ENCODE measurements at regions not wholly inside any gene's neighbourhood (a gene's known extent, or its start where the extent isn't known, plus 50 kb on each side); places are given as distances from the start of the nearest gene placed in this dataset.

DNA sequence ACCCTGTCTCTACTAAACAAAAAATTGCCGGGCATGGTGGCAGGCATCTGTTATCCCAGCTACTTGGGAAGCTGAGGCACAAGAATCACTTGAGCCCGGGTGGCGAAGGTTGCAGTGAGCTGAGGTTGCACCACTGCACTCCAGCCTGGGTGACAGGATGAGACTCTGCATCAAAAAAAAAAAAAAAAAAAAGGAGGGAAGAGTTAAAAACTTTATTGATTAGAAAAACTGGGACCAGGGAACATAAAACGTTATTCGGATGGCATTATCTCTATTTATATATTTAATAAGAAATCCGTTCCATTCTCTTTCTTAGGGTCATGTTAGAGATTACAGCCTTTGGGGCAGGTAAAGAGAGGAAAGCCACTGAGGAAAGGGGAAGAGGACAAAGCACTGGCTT, 197.5 kb downstream of the BCR start:
- in situ Hi-C loops (cut with HindIII; ENCODE audit: low pct_ligation_motif_present, low pct_unique_long_range_greater_than_20kb, low sequenced_read_pairs): no loop called here
- DNase-seq: no peak

DNA sequence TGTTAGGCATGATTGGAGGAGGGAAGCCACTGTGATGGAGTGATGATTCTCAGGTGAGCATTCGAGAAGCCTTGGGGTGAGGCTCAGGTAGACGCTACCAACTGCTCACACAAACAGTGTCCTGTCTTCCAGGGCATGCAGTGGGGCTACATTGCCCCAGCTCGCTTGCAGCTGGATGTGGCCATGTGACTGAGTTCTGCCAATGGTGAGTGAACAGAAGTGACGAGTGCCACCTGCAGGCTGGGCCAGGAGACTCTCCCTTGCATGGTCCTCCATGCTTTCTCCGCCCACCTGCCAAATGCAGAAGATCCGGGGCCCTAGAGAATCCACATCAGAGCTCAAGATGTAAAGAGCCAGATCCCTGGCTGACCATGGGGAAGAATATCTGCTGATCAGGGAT, 195.9 kb downstream of the BCR start:
- in situ Hi-C loops (cut with HindIII; ENCODE audit: low pct_ligation_motif_present, low pct_unique_long_range_greater_than_20kb, low sequenced_read_pairs): no loop called here
- no peak for DNase-seq

DNA sequence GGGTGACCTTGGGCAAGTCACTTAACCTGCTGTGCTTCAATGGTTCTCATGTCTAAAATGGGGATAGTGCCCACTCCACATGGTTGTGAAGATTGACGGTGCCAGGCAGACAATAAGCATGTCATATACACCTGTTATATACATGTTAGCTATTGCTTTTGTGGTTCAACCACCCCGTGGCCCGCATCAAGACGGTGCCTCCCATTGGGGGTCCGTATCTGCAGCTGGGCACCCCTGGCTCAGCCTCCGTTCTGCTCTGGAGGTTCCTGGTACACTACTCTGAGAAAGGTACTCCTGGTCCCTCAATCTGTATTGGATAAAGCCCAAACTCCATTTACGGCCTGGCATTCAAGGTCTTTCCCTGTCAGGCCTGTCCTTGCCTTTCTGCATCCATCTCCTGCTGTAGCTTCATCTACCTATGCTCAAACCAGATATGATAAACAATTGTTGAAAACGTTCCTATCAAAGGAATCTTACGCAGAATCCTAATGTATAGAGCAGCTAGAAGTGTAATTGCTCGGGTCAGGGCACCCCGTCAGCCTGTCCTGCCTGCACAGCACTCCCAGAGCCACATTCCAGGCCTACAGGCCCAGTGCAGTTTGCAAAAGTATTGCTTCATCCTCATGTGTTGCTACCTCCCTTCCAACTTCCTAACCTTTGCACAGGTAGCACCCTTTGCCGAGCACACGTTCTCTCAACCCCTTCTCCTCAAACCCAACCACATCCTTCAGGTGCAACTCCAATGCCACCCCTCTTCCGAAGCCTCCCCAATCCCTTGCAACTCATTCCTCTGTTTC, 194.9 kb downstream of the BCR start:
- in situ Hi-C loops (cut with HindIII; ENCODE audit: low pct_ligation_motif_present, low pct_unique_long_range_greater_than_20kb, low sequenced_read_pairs): no loop called here
- DNase-seq: no peak

DNA sequence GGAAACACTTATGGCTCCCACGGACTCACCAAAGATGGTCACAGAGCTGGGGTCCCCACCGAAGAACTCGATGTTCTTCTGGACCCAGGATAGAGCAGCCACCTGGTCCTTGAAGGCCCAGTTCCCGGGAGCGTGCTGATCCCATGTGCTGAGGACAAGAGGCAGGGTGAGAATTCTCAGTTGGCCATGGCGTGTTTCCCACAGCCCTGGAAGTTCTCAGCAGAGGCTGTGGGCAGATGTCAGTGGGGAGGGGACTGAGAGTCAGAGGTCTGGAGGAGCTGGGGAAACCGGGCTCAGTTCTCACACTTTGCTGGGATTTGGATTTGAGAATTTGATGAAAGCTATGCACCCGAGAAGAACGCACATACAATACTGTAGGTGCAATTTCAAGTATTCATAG, 193.3 kb downstream of the BCR start:
- in situ Hi-C loops (cut with HindIII; ENCODE audit: low pct_ligation_motif_present, low pct_unique_long_range_greater_than_20kb, low sequenced_read_pairs): no loop called here
- no peak for DNase-seq

DNA sequence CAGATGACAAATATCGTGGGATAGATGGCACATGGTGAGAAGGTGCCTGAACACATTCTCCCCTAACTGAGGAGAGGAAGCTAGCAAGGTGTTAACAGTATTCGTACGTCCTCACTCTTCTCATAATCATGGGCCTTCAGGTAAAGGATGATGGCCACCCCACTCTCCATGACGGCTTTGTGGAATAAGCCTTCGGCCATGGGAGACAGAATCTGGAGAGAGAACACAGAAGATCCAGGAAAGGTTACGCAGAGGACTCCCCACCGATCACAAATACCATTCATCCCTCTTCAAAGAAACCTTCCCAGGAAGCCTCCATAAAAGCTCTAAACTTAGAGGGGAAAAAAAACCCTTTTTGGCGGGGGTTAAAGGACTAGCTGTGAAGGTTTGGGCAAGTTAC, 189.9 kb downstream of the BCR start:
- no peak for DNase-seq
- in situ Hi-C loops (cut with HindIII; ENCODE audit: low pct_ligation_motif_present, low pct_unique_long_range_greater_than_20kb, low sequenced_read_pairs): no loop called here

DNA sequence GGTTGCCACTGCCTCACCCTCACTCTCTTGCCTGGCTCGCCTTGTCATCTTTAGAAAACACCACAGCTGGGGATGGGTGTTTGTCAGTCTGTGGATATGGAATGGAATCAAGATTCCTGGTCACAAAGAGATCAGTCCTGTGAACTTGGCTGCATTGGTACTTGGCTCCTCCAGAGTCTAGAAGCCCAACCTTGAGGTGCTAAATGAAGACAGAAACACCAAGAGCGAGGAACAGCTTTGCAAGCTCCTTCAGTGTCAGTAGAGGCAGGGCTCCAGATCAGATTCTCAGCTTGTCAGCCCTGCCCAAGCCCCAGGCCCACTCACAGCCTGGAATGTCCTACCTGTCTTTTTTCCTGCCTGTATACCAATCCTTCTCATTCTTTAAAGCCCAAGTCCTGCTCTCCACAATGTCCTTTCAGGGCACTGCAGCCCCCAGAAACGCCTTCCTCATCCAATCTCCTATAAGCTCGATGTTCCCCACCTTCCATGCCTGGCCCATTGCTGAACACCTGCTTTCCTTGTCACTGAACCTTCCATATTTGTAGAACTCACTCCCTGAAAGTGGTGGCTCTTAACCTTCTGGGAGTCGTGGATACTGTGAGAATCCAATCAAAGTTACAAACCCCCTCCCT, 188.9 kb downstream of the BCR start:
- DNase-seq: no peak
- in situ Hi-C loops (cut with HindIII; ENCODE audit: low pct_ligation_motif_present, low pct_unique_long_range_greater_than_20kb, low sequenced_read_pairs): no loop called here

All from ACHN (cell line).